H4 (cell line): ENCODE measurements at regions not wholly inside any gene's neighbourhood (a gene's known extent, or its start where the extent isn't known, plus 50 kb on each side); places are given as distances from the start of the nearest gene placed in this dataset.
"Not testable (repeated sequence)": the region's sequence is repeated elsewhere in the genome, so short reads cannot be mapped to it uniquely, and the experiment has no call there.

Source experiments
- DNase-seq: peaks from one replicate; pipeline ENCODE4 v3.0.0-alpha.2; 2015; ENCODE audit warnings: low spot score

GRCh38 chr7:155227788-155228458 lies 69.8 kb upstream of the INSIG1 start:
- DNase-seq = no peak

- DNase-seq = no peak
These were observed 69.2 kb upstream of the INSIG1 start for GRCh38 chr7:155228459-155228845.

- no peak for DNase-seq
These were observed 68.8 kb upstream of the INSIG1 start for GRCh38 chr7:155228894-155229293.

DNA sequence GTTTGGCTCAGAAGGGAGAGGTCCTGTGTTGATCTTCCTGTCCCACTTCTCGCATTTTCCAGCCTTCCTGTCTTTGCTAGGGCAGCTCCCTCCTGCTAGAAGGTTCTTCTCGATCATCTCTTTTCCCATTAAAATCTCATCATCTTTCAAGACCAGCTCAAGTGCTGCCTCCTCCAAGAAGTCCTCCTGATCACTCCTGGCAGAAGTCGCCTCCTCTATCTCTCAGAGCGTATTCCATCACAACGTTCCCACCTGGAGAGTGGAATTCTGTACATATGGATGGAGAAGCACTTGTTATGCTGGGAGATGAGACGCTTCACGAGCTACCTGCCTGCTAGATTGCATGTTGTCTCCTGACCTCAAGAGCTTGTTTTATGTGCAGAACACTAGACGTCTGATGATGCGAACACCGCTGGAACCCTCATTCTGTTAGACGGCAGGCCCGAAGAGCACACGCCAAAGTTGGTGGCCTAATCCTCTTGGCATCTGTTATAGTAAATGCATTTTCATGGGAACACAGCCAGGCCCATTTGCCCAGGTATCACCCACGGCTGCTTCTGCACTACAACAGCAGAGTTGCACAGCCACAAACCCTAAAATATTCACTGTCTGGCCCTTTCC lies 68.0 kb upstream of the INSIG1 start:
- peak; percentile 59 for DNase-seq

DNA sequence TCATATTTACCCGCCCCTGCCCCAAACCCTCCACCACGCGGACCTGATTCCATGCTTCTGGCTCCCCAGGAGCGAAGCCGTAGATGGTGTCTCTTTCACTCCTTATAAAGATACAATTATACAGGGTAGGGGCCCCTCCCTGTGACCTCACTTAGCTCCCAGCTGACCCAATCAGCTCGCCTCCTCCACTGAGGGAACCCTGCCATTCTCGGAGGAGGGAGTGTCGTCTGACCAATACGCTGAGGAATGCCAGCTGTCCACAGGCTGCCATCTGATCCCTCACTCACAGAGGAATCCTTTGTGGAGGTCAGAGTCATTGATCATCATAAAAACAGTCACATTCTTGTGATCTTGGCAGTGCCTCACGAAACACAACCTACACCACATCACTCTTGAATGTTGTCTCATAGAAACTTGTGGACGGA lies 67.5 kb upstream of the INSIG1 start:
- DNase-seq = peak; percentile 99

DNA sequence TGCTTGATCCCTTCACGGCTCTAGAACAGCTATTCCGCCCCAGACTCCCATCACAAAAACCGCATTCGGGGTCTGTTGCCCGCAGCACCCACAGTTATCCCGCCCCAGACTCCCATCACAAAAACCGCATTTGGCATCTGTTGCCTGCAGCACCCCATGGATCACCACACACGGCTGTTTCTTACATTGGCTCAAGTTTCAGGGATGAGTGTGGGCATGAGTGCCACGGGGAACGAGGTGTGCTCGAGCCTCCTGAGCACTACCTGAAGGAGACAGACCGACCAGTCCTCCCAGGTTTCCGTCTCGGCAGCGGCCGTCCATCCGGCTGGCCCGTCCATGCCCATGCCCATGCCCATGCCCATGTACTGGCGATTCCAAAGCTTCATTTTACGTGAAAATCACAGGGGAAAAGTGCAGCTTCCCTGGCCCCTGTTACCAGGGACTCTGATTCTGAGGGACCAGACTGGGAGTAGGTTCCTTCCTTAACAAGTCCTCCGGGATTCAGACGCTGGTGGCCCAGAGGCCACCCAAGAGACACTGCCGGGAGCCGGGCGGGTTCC lies 66.4 kb upstream of the INSIG1 start:
- DNase-seq = no peak

DNA sequence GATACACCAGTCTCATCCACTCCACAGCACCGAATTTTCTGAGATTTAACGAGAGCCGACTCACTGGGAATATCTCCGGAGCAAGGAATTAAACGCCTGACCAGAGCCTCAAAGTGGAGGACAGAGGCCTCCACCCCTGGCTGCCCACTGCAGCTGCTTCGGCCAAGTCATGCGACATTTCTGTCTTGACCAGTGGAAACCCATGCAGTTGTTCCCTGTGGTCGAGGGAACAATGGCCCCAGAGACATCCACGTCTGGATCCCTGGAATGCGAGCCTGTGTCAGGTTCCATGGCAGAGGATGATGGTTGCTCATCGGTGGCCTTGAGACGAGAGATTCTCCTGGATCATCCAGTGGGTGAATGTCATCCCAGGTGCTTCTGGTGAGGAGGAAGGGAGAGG lies 65.7 kb upstream of the INSIG1 start:
- no peak for DNase-seq

GRCh38 chr7:155232911-155233310 lies 64.8 kb upstream of the INSIG1 start:
- DNase-seq = no peak

GRCh38 chr7:155233311-155234157 lies 64.1 kb upstream of the INSIG1 start:
- DNase-seq = no peak

DNA sequence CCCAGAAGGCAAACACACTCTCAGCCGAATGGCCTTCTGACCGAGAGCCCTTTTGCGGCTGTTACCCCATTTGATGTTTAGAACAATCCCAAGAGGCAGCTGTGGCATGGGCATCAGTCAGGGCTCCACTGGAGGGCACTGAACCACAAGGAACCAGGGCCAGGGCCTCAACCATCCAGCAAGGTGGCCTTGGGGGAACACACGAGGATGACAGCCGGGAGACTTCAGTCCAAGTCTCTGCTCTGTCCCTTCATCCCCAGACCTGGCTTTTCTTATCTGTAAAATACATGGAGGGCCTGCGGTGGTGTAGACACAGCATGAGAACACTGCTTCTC lies 63.6 kb upstream of the INSIG1 start:
- no peak for DNase-seq

DNA sequence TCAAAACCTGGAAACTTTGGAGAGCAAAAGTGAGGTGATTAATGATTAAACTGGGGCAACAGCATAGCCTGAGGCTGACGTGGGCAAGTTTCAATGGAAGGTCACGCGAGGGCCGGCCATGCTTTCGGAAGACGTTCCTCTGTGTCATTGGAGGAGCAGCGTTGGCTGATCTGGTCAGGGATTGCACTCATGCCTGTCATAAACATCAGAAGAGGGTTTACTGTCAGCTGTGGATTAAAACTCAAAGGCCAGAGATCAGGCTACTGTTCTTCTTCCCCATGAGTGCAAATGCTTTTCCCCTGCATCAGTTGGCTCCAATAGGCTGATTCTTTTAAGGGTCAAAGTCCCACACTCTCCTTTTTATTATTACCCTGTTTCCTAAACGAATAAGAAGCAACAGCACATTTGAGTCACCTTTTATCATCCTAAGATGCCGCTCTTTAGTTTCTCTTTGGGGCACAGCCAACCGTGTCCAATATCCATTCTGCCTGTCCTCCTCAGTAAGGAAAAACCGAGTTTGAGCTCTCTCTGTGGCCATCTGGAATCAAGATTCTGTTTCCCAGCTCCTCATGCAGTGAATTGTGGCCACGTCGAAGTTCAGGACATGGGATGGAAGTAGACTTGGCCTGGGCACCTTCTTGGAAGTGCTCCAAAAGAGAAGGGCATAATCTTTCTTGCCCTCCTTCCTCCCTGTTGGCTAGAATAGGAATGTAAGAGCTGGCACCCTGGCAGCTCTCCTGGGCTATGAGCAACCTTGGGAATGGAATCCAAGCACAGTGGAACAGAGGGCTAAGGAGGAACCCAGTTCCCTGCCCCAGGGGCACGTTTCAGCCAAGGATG lies 62.5 kb upstream of the INSIG1 start:
- no peak for DNase-seq

DNA sequence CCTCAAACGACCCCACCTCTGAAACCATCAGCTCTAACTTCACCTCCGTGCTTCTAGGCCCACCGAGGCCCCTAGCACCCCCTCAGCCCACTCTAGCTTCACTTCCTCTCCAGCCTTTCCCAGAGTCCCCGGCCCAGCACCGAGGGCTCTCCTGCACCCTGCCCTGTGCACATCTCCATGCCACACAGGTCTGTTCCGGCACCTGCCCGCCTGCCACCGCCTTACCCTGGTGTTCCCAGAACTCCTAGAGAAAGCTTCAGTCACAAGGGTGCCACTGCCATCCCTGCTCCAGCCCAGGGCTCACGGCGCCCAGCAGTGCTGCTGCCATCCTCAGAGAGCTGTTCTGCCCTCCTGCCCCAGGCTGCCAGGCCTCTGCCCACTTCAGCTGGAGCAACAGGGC lies 61.3 kb upstream of the INSIG1 start:
- DNase-seq = no peak

DNA sequence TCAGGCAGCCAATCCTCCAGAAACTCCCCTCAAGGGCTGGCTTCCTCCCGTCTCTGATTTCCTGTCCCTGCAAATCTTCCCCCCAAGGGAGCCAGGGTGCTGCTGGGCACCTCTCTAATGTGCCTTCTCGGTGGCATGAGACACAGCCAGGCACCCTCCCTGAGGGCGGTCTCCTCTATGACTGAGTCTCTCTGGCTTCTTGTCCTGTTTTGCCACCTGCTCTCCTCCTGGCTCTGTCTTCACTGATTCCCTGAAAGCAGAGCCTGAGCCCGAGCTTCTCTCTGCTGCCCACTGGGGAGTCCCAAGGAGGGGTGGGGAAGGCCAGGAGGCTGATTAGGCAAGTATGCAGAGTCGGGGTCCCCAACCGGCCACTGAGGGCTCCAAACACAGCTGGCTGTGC lies 60.4 kb upstream of the INSIG1 start:
- no peak for DNase-seq

DNA sequence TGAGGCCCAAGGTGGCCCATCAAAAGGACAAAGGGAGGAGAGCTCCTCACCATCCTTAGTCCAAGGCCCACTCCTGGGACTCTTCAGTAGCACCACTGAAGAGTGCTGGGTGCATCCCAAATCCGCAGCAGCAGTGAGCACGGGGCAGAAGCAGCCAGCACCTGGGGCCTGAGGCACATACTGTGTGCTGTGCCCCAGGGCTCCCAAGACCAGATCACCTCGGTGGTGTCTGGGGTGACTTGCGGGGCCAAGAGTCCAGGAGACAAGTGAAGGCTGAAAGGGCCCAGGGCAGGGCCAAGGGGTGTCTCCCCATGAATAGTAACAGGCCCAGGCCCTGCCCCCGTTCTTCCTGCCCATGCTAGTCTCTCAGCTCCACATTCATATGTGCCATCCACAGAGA lies 59.9 kb upstream of the INSIG1 start:
- no peak for DNase-seq

DNA sequence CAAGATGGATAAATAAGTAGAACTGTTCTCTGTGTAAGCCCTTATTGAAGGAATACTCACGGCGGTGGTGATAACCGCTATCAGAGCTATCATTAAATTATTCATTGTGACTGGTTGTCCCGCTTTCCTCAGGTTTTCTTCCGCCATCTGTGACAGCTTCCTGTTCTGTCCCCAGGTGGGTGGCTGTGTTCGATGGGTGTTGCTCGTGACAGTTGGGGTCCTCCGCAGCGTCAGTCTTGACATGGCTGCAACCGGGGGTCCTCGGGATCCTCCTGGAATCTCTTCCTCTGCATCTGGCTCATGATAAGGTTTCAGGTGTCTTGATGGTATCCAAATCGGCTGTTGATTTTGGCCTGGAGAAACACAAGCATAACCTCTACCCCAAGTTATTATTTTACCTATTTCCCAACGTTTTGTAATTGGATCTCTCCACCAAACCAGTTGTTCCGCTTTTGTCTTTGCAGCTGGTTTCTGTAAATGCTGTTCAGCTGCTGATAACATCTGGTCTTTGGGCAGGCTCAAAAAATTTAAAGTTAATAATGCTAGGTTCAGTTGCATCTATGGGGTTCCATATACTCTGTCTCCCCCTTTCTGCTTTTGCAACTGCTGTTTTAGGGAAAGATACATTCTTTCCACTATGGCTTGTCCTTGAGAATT lies 58.1 kb upstream of the INSIG1 start:
- not testable (repeated sequence) for DNase-seq

- DNase-seq = no peak
These were observed 53.0 kb upstream of the INSIG1 start for GRCh38 chr7:155244675-155245074.

DNA sequence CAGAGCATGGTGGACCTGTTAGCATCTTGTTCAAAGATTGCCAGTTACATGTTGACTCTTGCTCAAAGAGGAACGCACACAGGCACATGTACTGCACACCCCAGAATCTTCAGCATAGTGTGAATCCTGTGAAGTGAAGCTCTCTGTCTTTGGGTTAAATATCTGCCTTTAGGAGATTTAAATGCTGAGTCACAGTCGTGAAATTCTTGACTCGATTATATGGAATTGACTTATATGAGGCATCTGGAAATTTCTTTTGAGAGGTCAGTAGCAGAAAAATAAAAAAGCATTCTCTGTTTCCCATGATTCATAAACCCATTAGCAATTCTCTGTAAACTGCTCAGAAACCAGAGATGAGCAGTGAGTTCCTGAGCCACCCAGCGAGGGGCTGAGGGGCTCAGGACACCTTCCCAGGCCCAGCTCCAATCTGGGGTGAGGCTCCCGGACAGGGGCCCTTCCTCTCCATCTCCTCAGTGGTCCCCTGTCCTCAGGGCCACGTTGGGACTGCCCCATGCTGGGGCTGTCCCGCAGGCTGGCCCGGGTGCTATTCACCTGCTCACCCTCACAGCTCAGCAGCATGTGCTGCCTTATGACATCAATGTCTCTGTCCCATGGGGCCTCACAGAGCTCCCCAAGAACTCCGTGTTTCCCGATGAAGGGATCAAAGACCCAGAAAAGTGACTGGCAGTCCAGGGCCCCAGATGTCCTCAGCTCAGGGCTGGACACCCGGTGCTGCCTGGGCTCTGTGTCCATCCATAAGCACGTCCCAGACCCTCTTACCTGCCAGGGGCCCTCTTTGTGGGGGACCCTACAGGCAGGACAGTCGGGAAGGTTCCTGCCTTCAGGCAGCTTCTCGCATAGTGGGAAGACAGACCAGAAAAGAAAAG lies 50.0 kb upstream of the INSIG1 start:
- no peak for DNase-seq
